ENCODE measurements at regions not wholly inside any gene's neighbourhood (a gene's known extent, or its start where the extent isn't known, plus 50 kb on each side); places are given as distances from the start of the nearest gene placed in this dataset.

DNA sequence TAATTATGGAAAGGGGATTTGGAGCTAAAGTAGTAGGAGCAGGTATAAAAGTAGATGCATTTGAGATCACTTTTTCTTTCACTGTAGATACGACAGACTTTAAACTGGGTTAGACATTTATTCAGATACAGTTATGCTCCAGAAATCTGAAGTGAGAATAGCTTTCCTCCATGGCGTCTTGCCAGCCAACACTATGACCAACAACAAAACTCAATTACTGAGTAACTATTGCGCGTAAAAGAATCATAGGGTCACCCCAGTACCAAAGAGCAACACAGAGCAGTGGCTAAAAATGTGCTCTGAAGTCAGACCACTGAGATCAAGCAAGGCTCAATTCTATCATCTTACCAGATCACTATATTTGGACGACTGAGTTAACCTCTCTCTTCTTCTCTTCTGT is 262.5 kb upstream of the SORCS1 start:
- TF ChIP-seq, protein P1, sequence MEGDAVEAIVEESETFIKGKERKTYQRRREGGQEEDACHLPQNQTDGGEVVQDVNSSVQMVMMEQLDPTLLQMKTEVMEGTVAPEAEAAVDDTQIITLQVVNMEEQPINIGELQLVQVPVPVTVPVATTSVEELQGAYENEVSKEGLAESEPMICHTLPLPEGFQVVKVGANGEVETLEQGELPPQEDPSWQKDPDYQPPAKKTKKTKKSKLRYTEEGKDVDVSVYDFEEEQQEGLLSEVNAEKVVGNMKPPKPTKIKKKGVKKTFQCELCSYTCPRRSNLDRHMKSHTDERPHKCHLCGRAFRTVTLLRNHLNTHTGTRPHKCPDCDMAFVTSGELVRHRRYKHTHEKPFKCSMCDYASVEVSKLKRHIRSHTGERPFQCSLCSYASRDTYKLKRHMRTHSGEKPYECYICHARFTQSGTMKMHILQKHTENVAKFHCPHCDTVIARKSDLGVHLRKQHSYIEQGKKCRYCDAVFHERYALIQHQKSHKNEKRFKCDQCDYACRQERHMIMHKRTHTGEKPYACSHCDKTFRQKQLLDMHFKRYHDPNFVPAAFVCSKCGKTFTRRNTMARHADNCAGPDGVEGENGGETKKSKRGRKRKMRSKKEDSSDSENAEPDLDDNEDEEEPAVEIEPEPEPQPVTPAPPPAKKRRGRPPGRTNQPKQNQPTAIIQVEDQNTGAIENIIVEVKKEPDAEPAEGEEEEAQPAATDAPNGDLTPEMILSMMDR (IDR thresholded peaks at IDR 0.05): no peak
- no peak for TF ChIP-seq POLR2AphosphoS5 (IDR thresholded peaks at IDR 0.05; ENCODE audit: low read depth, low read length)
- TF ChIP-seq, protein P2, sequence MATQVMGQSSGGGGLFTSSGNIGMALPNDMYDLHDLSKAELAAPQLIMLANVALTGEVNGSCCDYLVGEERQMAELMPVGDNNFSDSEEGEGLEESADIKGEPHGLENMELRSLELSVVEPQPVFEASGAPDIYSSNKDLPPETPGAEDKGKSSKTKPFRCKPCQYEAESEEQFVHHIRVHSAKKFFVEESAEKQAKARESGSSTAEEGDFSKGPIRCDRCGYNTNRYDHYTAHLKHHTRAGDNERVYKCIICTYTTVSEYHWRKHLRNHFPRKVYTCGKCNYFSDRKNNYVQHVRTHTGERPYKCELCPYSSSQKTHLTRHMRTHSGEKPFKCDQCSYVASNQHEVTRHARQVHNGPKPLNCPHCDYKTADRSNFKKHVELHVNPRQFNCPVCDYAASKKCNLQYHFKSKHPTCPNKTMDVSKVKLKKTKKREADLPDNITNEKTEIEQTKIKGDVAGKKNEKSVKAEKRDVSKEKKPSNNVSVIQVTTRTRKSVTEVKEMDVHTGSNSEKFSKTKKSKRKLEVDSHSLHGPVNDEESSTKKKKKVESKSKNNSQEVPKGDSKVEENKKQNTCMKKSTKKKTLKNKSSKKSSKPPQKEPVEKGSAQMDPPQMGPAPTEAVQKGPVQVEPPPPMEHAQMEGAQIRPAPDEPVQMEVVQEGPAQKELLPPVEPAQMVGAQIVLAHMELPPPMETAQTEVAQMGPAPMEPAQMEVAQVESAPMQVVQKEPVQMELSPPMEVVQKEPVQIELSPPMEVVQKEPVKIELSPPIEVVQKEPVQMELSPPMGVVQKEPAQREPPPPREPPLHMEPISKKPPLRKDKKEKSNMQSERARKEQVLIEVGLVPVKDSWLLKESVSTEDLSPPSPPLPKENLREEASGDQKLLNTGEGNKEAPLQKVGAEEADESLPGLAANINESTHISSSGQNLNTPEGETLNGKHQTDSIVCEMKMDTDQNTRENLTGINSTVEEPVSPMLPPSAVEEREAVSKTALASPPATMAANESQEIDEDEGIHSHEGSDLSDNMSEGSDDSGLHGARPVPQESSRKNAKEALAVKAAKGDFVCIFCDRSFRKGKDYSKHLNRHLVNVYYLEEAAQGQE (IDR thresholded peaks at IDR 0.05; ENCODE audit: insufficient read depth in 1 of 2, low read depth in 2 of 2, low read length in 1 of 2): no peak
- TF ChIP-seq SIN3A (IDR thresholded peaks at IDR 0.05; ENCODE audit: borderline replicate concordance, insufficient read depth, low read depth, low read length): no peak

Measured in Panc1 (cell line).